Stomach (tissue), 8 donors: ENCODE measurements at regions not wholly inside any gene's neighbourhood (a gene's known extent, or its start where the extent isn't known, plus 50 kb on each side); places are given as distances from the start of the nearest gene placed in this dataset.

ENCODE experiments used
- DNase-seq, 2 donors: peaks; one replicate each; pipeline versions ENCODE4 v3.0.0 to v3.0.0-alpha.2; 2013 to 2019
- H3K27ac ChIP-seq, 5 donors: fragments of 200-600 bp in 4 of 5; sonication (generic) in 4 of 5; one replicate each; pipeline ENCODE4 v1.5.1; 2013 to 2019; ENCODE audit warnings: mild to moderate bottlenecking in 1 of 5, moderate library complexity in 1 of 5
- H3K27me3 ChIP-seq, 3 donors: fragments of 200-600 bp; sonication (generic); one replicate each; pipeline ENCODE4 v1.5.1; 2017 to 2019; ENCODE audit warnings: mixed run types in 1 of 3
- H3K36me3 ChIP-seq, 4 donors: fragments of 200-600 bp; sonication (generic); 1 replicate in 3 of 4; 2 replicates in 1 of 4; pipeline ENCODE4 v1.5.1; 2016 to 2019
- H3K4me1 ChIP-seq, 4 donors: fragments of 200-600 bp; sonication (generic); one replicate each; pipeline ENCODE4 v1.5.1; 2016 to 2019
- H3K4me3 ChIP-seq, 4 donors: fragments of 200-600 bp; sonication (generic) in 3 of 4; one replicate each; pipeline ENCODE4 v1.5.1; 2016 to 2019; ENCODE audit warnings: mild to moderate bottlenecking in 1 of 4
- H3K9me3 ChIP-seq, 4 donors: fragments of 200-600 bp; sonication (generic); one replicate each; pipeline ENCODE4 v1.5.1; 2016 to 2019
- EP300 ChIP-seq: sonication (generic); formaldehyde crosslinking; IDR thresholded peaks from one replicate; pipeline ENCODE4 v1.6.1; 2017; ENCODE audit warnings: antibody characterized with exemption
- POLR2A ChIP-seq, 4 donors: fragments of 450-650 bp; IDR thresholded peaks; one replicate each; pipeline ENCODE4 v1.6.1; 2016; ENCODE audit warnings: antibody characterized with exemption in 4 of 4, control low read depth in 2 of 4, mild to moderate bottlenecking in 1 of 4, moderate library complexity in 1 of 4
- POLR2AphosphoS5 ChIP-seq, 3 donors: sonication (generic); formaldehyde crosslinking; IDR thresholded peaks; one replicate each; pipeline ENCODE4 v1.6.1; 2016; ENCODE audit warnings: antibody characterized with exemption in 3 of 3
- WGBS, 5 donors: extraction: QIAGEN DNeasy Blood & Tissue Kit in 3 of 5; methylation state at CpG; one replicate each; pipeline versions ENCODE4 v1.1.5 to v1.1.7; 2013 to 2018; 5-methylcytosine and 5-hydroxymethylcytosine counted together
- intact Hi-C: fragments of 100-400 bp; cut with DNase I; formaldehyde crosslinking; loops from one replicate; pipeline ENCODE4 v1.15.1; 2023; ENCODE audit warnings: low total_unique reads
- TF ChIP-seq, protein P1 (sequence below), 7 experiments: fragments of 450-650 bp in 4 of 7; fragments of 200-600 bp in 3 of 7; sonication (generic) in 3 of 7; IDR thresholded peaks; one replicate each; pipeline ENCODE4 v1.5.1; 2016 to 2019; ENCODE audit warnings: antibody characterized with exemption in 7 of 7, control low read depth in 2 of 7, mild to moderate bottlenecking in 1 of 7
- donor health status: healthy with polysubstance abuse.
- donor health status: Bipolar disorder and iron deficiency.
- donor health status: healthy.

DNA sequence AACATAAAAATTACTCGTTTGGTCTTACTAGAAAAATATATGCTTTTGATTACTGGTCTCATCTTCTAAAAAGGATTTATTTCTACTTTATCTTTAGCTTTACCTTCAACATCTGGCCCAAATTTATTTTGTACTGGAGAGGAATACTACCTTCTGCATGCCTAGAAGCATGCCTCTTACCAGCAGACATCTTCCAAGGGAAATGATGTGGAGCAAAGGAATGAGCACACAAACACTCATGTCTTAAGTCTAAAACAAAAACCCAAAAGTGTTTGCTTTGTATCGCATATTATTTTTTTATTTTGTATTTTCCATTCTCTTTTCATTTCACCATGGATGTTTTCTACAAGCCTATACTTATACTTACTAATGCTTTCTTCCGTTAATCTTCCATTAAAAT is 304.6 kb upstream of the KCNMB2 start:
- no peaks in the 10 kb centered on the region for H3K27me3 ChIP-seq
- no peak overlapping the region for H3K27ac ChIP-seq
- WGBS, 5 donors: 86 to 97% (median 92%) methylated on average over 3 of the region's 3 CpGs
- no peak for TF ChIP-seq POLR2A (IDR thresholded peaks at IDR 0.05)
- no peak for TF ChIP-seq POLR2AphosphoS5 (IDR thresholded peaks at IDR 0.05)
- TF ChIP-seq, protein P1, sequence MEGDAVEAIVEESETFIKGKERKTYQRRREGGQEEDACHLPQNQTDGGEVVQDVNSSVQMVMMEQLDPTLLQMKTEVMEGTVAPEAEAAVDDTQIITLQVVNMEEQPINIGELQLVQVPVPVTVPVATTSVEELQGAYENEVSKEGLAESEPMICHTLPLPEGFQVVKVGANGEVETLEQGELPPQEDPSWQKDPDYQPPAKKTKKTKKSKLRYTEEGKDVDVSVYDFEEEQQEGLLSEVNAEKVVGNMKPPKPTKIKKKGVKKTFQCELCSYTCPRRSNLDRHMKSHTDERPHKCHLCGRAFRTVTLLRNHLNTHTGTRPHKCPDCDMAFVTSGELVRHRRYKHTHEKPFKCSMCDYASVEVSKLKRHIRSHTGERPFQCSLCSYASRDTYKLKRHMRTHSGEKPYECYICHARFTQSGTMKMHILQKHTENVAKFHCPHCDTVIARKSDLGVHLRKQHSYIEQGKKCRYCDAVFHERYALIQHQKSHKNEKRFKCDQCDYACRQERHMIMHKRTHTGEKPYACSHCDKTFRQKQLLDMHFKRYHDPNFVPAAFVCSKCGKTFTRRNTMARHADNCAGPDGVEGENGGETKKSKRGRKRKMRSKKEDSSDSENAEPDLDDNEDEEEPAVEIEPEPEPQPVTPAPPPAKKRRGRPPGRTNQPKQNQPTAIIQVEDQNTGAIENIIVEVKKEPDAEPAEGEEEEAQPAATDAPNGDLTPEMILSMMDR (IDR thresholded peaks at IDR 0.05): no peak
- TF ChIP-seq EP300: no peak
- H3K4me1 ChIP-seq: no peaks in the 10 kb centered on the region
- DNase-seq: no peak
- no peaks in the 10 kb centered on the region for H3K36me3 ChIP-seq
- H3K4me3 ChIP-seq: no peak overlapping the region
- intact Hi-C loops: no loop called here
- no peaks in the 10 kb centered on the region for H3K9me3 ChIP-seq

DNA sequence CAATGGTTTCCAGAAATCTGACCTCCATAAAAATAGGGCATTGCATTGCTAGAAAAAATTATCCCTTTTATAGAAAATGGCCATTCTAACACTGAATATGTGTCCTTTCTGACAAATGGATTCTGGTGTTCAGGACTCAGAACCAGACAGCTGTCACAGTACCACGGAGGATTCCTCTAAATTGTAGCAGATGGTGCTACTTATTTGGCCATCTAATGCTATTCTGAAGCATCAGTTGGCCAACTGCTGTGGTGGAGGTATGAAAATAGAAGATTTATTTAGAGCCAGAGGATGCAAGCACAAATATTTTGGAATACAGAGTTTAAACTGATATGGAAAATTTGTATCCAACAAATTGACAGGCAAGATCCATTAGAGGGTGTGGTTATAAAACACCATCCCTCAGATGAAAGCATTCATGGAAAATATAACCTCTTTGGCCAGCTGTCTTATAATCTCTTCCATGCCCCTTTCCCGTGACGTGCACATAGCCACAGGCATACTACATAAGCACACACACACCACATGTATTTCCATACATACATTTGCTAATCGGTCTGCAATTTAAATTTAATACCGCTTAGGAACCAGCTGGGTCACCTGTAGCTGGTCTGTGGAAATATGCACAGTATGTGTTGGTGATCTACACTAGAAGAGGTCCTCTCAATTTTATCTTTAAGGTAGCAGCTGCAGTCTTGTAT is 302.7 kb upstream of the KCNMB2 start:
- no peaks in the 10 kb centered on the region for H3K9me3 ChIP-seq
- H3K27me3 ChIP-seq: no peaks in the 10 kb centered on the region
- no peak overlapping the region for H3K27ac ChIP-seq
- H3K4me1 ChIP-seq: no peaks in the 10 kb centered on the region
- intact Hi-C loops: no loop called here
- TF ChIP-seq EP300: no peak
- TF ChIP-seq POLR2AphosphoS5 (IDR thresholded peaks at IDR 0.05): no peak
- TF ChIP-seq POLR2A (IDR thresholded peaks at IDR 0.05): no peak
- TF ChIP-seq, protein P1 (IDR thresholded peaks at IDR 0.05): no peak
- DNase-seq: no peak
- H3K4me3 ChIP-seq: no peak overlapping the region
- 92 to 95% (median 93%) methylated on average over 5 of the region's 5 CpGs for WGBS, 5 donors
- no peaks in the 10 kb centered on the region for H3K36me3 ChIP-seq

DNA sequence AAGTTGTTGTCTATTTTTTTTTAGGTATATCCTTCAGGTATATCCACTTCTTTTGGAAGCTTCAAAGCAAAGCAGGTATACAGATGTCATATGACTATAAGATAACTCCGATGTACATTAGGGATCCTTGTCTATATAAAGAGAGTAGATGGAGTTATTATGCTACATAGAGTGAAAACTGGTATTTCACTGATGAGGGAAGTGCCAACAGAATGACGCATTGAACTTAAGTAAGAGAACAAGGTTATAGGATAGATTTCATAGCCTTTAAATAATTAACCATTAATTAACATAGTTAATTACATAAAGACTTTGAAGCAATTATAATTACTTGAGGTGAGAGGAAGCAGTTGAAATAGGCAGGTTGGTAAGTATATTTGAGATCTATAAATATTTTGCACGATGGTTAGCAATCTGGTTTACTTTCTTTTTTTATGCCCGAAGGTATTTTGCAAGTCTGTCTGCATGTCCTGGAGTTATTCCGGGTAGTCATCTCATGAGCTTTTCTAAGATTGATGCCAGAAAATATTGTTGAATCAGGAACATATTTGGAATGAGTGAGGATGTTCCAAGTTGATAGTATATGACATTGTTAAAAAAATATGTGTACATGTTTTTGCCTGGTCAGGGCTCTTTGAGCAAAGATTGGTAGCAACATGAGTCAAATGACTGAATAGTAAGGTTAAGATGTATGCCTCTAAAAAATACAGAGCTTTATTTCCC is 299.5 kb upstream of the KCNMB2 start:
- TF ChIP-seq POLR2A (IDR thresholded peaks at IDR 0.05) (no peak), EP300 (no peak), POLR2AphosphoS5 (IDR thresholded peaks at IDR 0.05) (no peak)
- TF ChIP-seq, protein P1 (IDR thresholded peaks at IDR 0.05): no peak
- Histone ChIP-seq H3K36me3 (no peaks in the 10 kb centered on the region), H3K27me3 (no peaks in the 10 kb centered on the region), H3K4me3 (no peak overlapping the region), H3K4me1 (no peaks in the 10 kb centered on the region), H3K27ac (no peak overlapping the region), H3K9me3 (no peaks in the 10 kb centered on the region)
- WGBS, 5 donors: 81 to 91% (median 89%) methylated on average over 5 of the region's 5 CpGs
- DNase-seq: no peak
- intact Hi-C loops: no loop called here

DNA sequence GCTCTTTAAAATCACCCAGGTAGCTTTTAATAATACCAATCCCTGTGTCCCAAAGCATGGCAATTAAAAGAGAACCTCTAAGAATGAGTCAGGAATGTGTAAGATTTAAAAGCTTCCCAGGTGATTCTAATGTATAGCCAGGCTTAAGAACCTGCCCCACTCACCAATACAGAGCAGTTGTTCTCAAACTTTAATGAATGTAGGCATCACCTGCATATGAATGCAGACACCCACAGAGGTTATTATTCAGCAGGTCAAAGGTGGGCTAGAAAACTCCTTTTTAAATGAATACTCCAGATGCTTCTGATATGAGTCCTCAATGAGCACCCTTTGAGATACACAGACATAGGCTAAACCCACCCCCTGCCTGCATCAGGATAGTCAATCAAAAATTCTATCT is 298.1 kb upstream of the KCNMB2 start:
- TF ChIP-seq POLR2AphosphoS5 (IDR thresholded peaks at IDR 0.05) (no peak), EP300 (no peak), POLR2A (IDR thresholded peaks at IDR 0.05) (no peak)
- TF ChIP-seq, protein P1 (IDR thresholded peaks at IDR 0.05): no peak
- Histone ChIP-seq H3K4me1 (no peaks in the 10 kb centered on the region), H3K27ac (no peak overlapping the region), H3K36me3 (no peaks in the 10 kb centered on the region), H3K4me3 (no peak overlapping the region), H3K27me3 (no peaks in the 10 kb centered on the region), H3K9me3 (no peaks in the 10 kb centered on the region)
- intact Hi-C loops: no loop called here
- no peak for DNase-seq
